GM19240 (cell line): ENCODE measurements at regions not wholly inside any gene's neighbourhood (a gene's known extent, or its start where the extent isn't known, plus 50 kb on each side); places are given as distances from the start of the nearest gene placed in this dataset.

Source experiments
- DNase-seq: peaks from one replicate; pipeline ENCODE4 v3.0.0; 2011; ENCODE audit warnings: low spot score; ENCODE audit not compliant: insufficient read length

GRCh38 chr4:124206779-124207605, 505.5 kb downstream of the ANKRD50 start:
- no peak for DNase-seq

GRCh38 chr4:124209211-124209610, 503.3 kb downstream of the ANKRD50 start:
- no peak for DNase-seq

- no peak for DNase-seq
Observed at GRCh38 chr4:124209626-124210025, 502.9 kb downstream of the ANKRD50 start.

GRCh38 chr4:124210746-124211145, 501.8 kb downstream of the ANKRD50 start:
- DNase-seq, result no peak

- DNase-seq, result no peak
Observed at GRCh38 chr4:124212815-124213630, 499.5 kb downstream of the ANKRD50 start.

DNA sequence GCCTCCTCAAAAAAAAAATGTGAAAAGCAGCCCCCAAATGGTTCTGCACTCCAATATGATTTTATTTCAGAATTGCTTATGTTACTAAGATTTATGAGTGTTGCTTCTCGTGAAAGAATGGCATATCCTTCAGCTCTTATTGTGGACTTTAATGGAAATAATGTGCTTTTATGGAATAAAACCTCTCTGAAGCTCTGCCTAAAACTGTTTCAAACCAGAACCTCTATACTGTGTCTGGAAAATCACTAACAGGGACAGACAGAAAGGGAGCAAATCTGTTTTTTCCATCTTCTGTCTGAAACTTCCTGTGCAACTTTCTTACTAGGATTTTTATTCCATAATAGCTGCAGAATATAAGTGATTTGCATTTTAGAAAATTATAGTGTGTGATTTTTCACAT, 493.1 kb downstream of the ANKRD50 start:
- no peak for DNase-seq

GRCh38 chr4:124224256-124224655, 488.3 kb downstream of the ANKRD50 start:
- DNase-seq, result no peak

- DNase-seq, result no peak
Observed at GRCh38 chr4:124227981-124228380, 484.6 kb downstream of the ANKRD50 start.

DNA sequence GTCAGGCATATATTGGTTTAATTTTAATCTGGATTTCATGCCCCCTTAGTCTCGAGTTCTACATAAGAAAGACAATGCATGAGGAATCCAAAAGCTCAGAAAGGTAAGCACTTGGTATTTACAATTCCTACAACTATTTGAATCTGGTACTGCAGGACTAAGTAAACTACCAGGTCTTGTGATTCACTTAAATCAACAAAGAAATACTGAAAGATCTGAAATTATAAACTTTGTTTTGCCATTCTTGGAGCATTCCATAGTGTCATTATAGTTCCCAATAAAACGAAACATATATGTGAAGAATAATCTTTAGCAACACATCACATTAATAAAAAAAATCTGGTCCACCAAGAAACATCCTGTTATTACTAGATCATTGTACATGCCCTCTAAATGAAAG, 482.3 kb downstream of the ANKRD50 start:
- no peak for DNase-seq

DNA sequence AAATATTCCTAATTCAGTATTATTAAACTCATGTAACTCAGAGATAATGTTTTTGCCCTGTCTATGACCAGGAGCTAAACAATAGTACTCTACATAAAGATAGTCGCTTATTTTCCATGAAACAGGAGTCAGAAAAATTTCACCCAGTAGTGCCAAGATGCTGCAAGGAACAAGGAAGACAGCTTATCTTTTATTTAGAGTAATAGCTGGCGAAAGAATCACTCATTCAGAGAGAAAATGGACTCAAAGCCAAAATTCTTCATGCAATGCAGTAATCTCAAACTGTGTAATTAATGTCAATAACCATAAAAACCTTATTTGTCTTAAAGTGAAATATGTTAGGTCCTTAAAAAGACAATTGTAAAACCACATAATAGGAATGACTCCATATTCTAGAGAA, 477.8 kb downstream of the ANKRD50 start:
- DNase-seq, result no peak

- DNase-seq, result no peak
Observed at GRCh38 chr4:124243671-124244366, 468.7 kb downstream of the ANKRD50 start.

DNA sequence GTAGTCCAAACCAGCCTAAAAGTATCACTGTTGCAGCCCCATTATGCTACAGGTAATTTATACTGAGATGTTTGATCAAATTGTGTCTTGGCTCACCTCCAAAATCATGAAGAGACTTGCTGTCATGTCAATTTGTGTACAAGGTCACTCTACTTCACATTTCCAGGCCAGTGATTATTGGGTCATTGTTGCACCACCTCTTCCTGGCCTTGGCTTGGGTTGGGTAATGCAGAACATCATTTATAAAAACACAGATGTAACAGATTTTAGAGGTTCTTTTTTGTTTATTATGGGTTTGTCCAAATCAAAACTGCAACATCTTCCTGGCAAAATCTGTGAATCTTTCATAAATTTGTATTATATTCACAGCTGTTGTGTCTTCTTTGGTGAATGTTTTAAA, 459.5 kb downstream of the ANKRD50 start:
- no peak for DNase-seq

GRCh38 chr4:124262211-124263179, 450.0 kb downstream of the ANKRD50 start:
- DNase-seq, result peak; percentile 7

GRCh38 chr4:124265701-124266100, 446.8 kb downstream of the ANKRD50 start:
- DNase-seq, result no peak

- no peak for DNase-seq
Observed at GRCh38 chr4:124266721-124267120, 445.8 kb downstream of the ANKRD50 start.

- DNase-seq, result no peak
Observed at GRCh38 chr4:124276461-124276860, 436.1 kb downstream of the ANKRD50 start.

DNA sequence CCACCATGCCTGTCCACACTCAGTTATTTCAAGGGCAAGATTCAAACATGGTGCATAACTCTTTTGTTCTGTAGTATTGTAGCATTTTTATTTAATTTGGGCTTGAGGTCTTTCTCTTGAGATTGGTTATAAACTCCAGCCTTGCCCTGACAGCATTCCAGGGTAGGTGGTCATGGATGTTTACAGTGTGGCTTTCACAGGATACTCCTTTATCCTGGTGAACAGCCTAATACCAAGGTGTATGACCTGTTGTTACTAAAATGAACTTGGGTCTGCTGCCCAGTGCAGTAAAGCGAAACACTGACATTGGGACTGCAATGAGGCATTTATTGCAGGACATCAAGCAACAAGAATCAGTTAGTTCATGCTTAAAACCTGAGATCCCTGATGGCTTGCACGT, 434.8 kb downstream of the ANKRD50 start:
- DNase-seq, result no peak

GRCh38 chr4:124278477-124278876, 434.1 kb downstream of the ANKRD50 start:
- no peak for DNase-seq

DNA sequence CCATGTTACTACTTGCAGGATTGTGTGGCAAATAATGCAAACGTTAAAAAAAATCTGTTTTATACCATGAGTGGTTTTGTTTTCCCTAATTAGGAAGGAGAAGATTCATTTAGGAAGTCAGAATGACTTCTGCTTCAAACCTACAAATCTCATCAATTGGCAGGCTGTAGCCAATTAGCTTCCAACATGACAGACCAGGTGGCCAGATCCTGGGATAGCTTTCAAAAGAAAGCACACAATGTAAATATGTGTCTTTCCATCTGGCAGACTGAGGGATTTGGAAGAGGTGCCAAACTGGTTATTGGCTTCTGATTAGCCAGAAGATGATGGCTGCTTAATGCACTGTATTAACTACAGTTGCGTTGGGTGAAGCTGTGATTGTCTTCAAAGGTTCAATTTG, 432.8 kb downstream of the ANKRD50 start:
- no peak for DNase-seq

GRCh38 chr4:124282301-124282898, 430.1 kb downstream of the ANKRD50 start:
- no peak for DNase-seq
